GM19397 (cell line): ENCODE measurements at regions not wholly inside any gene's neighbourhood (a gene's known extent, or its start where the extent isn't known, plus 50 kb on each side); places are given as distances from the start of the nearest gene placed in this dataset.

Experiments
- ATAC-seq: cut with Tn5 transposase; IDR thresholded peaks from one replicate; pipeline ENCODE4 v1.9.1; 2021; ENCODE audit warnings: mild to moderate bottlenecking, moderate library complexity; ENCODE audit not compliant: unreplicated experiment

DNA sequence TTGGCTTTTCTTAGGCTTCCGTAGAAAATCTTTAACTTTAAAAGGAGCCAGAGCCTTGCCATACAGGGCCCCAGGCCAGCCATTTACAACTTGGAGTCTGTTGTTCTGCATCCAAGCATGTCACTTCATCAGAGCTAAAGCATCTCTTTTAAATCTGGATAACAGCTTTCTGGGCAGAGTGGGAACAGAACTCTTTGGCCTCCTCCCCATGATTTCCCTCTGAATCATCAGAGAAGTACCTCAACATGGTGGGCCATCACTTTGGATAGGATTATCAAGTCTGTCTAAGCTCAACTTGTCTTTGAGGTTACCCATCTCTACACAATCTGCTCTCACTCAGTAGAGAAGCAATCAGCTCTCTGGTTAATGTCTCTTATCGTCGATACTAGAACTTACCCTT lies 170.9 kb downstream of the SLC6A15 start:
- no peak for ATAC-seq

DNA sequence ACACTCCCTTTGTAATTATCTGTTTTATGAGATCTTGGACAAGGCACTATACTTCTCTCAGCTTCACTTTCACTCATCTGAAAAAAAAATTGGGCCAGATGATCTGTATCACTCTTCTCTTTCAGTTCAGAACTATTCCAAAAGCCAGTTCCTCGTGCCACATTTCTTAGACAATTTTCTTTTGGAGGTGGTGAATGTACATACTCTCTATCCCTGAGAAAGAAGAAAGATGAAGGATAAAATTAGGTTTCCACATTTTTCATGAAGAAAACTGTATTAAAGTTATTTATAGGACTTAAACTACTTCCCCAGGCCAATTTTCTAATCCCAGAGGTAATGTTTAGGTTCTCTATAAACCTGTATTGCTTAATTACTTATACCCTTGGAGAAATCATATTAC lies 171.6 kb downstream of the SLC6A15 start:
- ATAC-seq: no peak

GRCh38 chr12:84740602-84741001 lies 172.0 kb downstream of the SLC6A15 start:
- no peak for ATAC-seq

- ATAC-seq: no peak
Measured at GRCh38 chr12:84738481-84738972, 174.1 kb downstream of the SLC6A15 start.

DNA sequence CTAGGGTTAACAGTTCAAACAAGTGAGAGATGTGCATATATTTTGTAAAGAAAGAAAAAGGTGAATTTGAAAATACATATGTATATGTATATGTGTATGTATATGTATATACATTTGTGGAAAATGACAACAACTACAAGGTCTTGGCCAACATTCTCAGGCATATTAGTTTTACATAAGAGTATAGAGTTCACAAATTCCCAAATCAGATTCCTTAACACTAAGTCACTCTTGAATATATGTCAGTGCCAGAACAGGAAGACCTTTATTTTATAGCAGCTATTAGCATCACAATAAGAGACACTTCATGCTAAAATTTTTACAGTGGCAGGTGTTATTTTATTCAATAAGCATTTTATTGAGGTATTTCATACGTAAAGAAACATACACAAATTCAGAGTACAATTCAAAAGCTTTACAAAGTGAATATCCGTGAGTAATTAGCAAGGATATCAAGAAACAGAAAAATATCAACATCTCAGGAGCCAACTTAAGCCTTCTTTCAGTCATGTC lies 179.7 kb downstream of the SLC6A15 start:
- ATAC-seq: no peak

DNA sequence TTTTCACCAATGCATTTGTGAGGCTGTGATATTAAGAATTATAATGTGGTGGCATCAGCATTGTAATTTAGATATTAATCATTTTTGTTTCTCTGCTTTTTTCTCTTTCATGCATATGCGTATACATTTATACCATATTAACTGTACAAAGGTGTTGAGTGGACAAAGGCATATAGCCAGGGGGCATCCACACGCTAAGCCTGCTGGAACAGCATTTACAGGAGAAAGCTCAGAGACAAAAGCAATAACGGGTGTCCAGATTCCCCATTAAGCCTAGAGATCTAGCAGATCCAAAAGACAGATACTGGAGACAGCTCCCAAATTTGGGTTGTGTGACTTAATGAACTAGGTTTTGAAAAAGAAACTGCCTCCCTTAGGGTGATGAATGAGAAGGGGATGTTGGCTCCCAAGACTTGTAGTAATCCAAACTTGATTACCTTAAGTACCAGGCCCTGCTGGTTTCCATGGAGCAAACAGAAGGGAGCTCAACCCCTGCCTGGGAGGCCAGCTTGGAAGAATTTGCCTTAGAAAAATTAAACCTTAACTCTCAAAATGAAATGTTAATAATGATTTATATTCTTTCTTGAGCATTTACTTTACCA lies 181.9 kb downstream of the SLC6A15 start:
- ATAC-seq: no peak

DNA sequence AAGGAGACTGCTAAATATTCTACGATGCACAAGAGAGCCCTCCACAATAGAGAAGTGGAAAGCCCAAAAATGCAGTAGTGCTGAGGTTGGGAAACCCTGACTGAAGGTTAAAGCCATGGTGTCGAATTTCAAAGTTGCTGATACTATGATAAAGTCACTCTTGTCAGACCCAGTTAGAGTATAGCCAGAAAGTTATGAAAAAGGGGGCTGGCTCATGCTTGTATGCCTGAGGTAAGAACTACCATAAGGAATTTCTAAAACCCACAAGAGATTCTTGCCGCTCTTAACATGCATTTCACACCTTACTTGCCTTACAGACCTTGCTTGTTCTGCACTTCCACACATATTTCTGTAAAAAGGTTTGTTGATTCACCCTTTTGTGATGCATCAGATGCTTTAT lies 184.6 kb downstream of the SLC6A15 start:
- no peak for ATAC-seq

DNA sequence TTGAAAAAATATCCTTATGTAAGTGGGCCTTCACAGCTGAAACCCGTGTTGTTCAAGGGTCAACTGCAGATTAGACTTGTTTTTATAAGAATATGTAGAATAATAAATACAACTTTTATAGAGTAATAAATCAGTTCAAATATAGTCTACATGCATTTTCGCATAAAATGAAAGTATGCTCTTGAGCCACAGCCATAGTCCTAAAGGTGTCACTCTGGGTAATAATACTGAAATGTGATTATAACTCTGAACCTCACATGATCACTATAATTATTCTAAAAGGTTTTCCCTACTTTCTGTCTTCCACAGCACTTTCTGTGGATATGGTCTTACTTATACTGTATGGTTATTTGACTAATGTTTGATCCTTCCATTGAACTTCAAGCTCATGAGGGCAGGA lies 185.8 kb downstream of the SLC6A15 start:
- no peak for ATAC-seq

- ATAC-seq: no peak
Measured at GRCh38 chr12:84723988-84724387, 188.6 kb downstream of the SLC6A15 start.

DNA sequence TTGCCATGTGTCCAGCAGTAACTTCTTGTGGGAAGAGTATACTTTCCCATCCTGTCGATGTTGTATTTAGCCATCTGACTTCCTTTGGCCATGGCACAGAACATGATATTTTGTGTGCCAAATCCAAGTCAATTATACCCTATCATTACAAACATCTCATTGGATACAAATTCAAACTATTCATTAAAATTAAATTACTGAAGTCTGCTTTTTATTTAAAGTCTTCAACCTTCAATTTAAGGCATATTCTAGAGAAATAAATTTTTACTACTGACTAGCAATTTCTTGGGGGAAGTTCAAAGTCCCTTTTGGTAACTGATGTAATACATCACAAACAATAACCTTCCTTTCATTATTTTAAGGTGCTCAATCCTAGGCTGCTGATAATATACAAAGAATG lies 192.6 kb downstream of the SLC6A15 start:
- ATAC-seq: no peak

- no peak for ATAC-seq
Measured at GRCh38 chr12:84718906-84719305, 193.7 kb downstream of the SLC6A15 start.

DNA sequence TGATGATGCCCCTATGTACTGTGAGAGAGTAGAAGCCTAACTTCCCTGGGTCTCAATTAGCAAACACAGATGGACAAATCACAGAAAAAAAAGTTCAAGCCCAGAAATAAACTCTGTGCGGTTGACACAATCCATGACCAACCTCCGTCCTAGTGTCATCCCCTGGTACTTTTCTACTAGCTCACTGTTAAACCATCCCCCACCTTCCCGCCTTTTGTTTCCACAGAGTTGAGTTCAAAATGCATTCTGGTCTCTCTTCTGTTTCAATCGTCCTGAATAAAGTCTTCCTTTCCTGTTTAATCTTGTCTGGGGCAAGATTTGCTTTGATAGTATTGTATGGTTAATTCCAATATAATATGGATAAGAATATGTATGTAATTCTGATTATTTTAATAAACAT lies 199.9 kb downstream of the SLC6A15 start:
- ATAC-seq: no peak

DNA sequence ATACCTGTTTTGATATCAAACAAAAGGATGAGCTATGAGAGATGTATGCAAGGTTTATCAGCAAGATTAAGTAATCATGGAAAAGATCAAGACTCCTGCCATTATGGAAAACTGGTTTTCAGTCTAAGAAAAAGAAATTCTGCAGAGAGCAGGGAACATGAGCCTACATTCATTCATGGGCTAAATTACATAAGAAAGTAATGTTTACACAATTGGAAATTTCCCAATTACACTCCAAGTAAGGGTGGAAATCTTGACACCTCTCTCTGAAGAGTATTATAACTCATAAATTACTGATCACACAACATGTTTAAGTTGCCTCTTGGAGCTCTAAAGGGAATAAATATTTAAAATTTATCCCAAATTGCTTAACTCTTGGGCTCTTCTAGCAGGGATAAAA lies 206.2 kb downstream of the SLC6A15 start:
- ATAC-seq: no peak

DNA sequence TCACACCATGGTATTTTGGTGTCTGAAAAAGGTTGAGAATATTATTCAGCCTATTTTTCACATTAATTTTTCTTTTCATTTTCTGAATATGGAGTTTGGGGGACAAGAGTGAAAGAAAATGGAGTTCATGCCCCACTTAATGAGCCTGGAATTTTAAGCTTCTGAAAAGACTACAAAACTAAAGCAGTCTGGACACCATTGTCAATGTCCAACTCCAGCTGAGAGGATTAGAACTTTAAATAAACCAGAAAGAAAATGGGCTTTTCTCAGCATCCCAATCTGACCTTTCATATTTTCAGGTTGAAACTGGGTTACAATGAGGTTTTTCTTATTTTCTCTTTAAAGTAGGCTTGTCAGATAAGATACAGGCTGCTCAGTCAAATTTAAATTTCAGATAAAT lies 207.7 kb downstream of the SLC6A15 start:
- ATAC-seq: no peak

DNA sequence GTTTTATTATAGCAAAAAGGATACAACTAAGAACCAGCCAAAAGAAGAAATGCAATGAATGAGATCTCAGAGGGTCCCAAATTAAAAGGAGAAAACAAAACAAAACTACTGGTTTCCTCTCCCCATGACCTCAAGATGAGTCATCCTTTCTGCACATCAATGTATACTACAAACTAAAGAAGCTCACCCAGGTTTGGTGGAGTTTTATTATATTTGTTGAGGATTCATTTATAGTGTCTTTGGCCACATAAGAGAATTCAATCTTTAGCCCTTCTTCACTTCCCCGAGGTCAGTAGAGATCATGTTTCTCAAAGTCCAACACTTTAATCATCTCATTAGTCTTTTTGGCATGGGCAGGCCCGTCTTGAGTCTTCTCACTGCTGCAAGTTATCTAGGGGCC lies 210.6 kb downstream of the SLC6A15 start:
- no peak for ATAC-seq

DNA sequence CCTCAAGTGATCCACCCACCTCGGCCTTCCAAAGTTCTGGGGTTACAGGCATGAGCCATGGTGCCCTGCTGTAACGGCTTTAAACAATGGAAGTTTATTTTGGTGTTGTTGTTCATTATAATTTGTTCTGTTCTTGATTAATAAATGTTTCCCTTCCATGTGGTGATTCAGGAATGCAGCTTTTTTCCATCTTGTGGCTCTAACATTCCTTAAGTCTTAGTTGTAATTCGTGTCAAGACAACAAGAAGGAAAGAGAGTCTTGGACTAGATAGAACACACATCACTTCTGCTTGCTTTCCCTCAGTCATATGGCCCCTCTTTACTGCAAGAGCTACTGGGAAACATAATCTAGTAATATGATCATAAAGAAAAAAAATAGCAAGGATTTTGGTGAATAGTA lies 211.6 kb downstream of the SLC6A15 start:
- ATAC-seq: no peak

DNA sequence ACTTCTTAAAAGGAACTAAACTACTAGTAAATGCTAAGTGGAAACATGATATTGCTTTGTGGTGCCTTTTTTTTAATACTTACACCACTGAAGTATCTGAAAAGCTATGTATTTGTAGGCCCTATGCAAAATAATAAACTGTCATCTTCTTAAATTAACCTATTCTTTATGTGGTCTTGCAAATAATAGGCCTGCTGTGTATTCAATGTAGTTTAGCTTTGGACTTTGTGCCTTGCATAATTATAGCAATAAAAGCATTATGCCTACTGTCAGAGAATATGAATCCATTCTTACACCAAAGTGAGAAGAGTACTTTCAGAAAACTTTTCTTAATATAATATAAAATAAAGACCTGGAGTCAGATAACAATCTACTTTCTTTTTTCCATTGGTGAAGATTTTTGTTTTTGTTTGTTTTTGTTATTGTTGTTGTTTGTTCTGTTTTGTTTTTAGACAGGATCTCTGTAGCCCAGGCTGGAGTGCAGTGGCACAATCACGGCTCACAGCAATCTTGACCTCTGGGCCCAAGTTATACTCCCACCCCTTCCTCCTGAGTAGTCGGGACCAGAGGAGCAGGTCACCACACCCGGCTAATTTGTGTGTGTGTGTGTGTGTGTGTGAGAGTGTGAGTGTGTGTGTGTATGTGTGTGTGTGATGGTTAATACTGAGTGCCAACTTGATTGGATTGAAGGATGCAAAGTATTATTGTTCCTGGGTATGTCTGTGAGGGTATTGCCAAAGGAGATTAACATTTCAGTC lies 213.8 kb downstream of the SLC6A15 start:
- ATAC-seq: no peak

- no peak for ATAC-seq
Measured at GRCh38 chr12:84696908-84697540, 215.6 kb downstream of the SLC6A15 start.

DNA sequence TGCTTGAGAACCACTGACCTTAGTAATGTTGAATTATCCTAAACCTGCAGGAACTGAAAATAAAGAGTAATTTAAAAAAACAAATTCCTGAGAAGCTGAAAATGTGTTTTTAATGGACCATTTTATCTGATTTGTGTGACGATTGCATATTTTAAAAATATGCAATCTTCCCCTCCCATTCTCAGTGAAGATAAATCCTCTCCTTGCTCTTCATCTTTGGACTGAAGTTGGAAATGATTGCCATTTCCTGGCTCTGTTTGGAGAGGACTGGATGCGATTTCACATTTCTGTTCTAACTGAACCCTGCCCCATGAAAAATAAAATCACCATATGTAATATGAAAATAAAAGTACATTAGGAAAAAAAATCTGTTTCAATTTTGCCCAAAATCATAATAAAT lies 216.3 kb downstream of the SLC6A15 start:
- ATAC-seq: no peak

GRCh38 chr12:84694116-84694515 lies 218.5 kb downstream of the SLC6A15 start:
- ATAC-seq: no peak

GRCh38 chr12:84692071-84692470 lies 220.5 kb downstream of the SLC6A15 start:
- ATAC-seq: no peak

DNA sequence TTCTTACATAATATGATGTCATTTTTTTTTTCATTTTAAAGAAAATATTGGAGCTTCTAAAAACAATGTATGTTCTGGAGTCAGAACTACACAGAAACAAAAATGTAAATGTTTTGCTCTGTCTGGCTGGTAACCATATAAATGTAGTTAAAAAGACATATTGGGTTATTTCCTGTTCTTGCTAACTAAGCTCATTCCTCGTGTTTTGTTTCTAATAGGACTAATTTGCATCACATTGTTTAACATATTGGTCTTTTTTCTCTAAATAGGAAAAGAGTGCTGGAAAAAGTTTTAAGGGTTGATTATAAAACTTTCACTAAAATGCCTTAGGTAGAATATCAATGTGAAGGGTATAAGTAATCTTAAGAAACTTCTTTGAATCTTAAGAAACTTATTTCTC lies 221.3 kb downstream of the SLC6A15 start:
- ATAC-seq: no peak
